Endothelial cell of umbilical vein (primary cell): ENCODE measurements at regions not wholly inside any gene's neighbourhood (a gene's known extent, or its start where the extent isn't known, plus 50 kb on each side); places are given as distances from the start of the nearest gene placed in this dataset.

Experiments
- BruUV-seq: library from RNA; stranded (reverse); fragments of 400-500 nt; replicated peaks from 2 replicates; lab custom pipeline; 2021; lab: Mats Ljungman, UMichigan
- CTCF ChIA-PET: fragments of 300-600, 350-600 bp; sonication (Branson Sonifier 250); formaldehyde crosslinking; loops from one replicate; lab custom pipeline; 2021; ENCODE audit warnings: antibody characterized with exemption, inconsistent platforms; lab: Charles Lee
- POLR2A ChIA-PET: fragments of 300-600, 350-600 bp; sonication (Branson Sonifier 250); formaldehyde crosslinking; loops from one replicate; lab custom pipeline; 2021; ENCODE audit warnings: antibody characterized with exemption, inconsistent platforms; lab: Charles Lee
- DNase-seq: peaks from one replicate; pipeline ENCODE4 v3.0.0-alpha.2; 2011; ENCODE audit warnings: low read depth, low spot score
- FAIRE-seq: peaks from 2 replicates; lab custom pipeline; 2011; peaks lifted over from hg19 to GRCh38; lab: Jason Lieb, UNC
- H2AFZ ChIP-seq: 2 replicates; pipeline ENCODE4 v1.6.0; 2012; ENCODE audit warnings: low read depth, low read length, control low read depth, inconsistent platforms
- H3K27ac ChIP-seq: 2 replicates; pipeline ENCODE4 v1.5.1; 2011; ENCODE audit warnings: low read depth, mild to moderate bottlenecking, control low read depth, low read length, moderate library complexity; ENCODE audit not compliant: insufficient read depth
- H3K27me3 ChIP-seq, 2 experiments: 2 replicates each; pipeline versions ENCODE4 v1.6.0 to v1.6.1; 2011; ENCODE audit warnings: low read length in 2 of 2, mixed read lengths in 1 of 2; ENCODE audit not compliant: control insufficient read depth in 2 of 2, insufficient read depth in 2 of 2
- H3K36me3 ChIP-seq, 2 experiments: 2 replicates in 1 of 2; 3 replicates in 1 of 2; pipeline ENCODE4 v1.5.1; 2011; ENCODE audit warnings: low read length in 2 of 2, mild to moderate bottlenecking in 1 of 2, moderate library complexity in 1 of 2; ENCODE audit not compliant: control insufficient read depth in 2 of 2, insufficient read depth in 2 of 2; ENCODE audit errors: extremely low read depth in 1 of 2
- H3K4me1 ChIP-seq: 3 replicates; pipeline ENCODE4 v1.5.1; 2011; ENCODE audit warnings: mild to moderate bottlenecking, low read length; ENCODE audit not compliant: control insufficient read depth, insufficient read depth; ENCODE audit errors: extremely low read depth
- H3K4me2 ChIP-seq: 2 replicates; pipeline ENCODE4 v1.6.1; 2011; ENCODE audit warnings: low read length, control low read depth, mixed read lengths; ENCODE audit not compliant: insufficient read depth
- H3K4me3 ChIP-seq, 3 experiments: fragments of 200-600 bp in 1 of 3; sonication (generic), shearing (Covaris generic) in 1 of 3; replicated peaks in 1 of 3; 2 replicates each; pipeline ENCODE4 v1.5.1; 2011 to 2016; ENCODE audit warnings: control low read depth in 3 of 3, low read length in 3 of 3, mild to moderate bottlenecking in 2 of 3, inconsistent platforms in 1 of 3, low read depth in 1 of 3, moderate library complexity in 1 of 3; ENCODE audit not compliant: insufficient read depth in 1 of 3
- H3K79me2 ChIP-seq: 2 replicates; pipeline ENCODE4 v1.6.0; 2012; ENCODE audit warnings: low read length, inconsistent platforms; ENCODE audit not compliant: control insufficient read depth, insufficient read depth
- H3K9ac ChIP-seq: replicated peaks from 2 replicates; pipeline ENCODE3; 2011; ENCODE audit warnings: low read length, control low read depth; ENCODE audit not compliant: insufficient read depth; ENCODE audit errors: extremely low read depth
- H3K9me1 ChIP-seq: replicated peaks from 3 replicates; pipeline ENCODE4 v1.6.0; 2011; ENCODE audit warnings: mild to moderate bottlenecking, low read length; ENCODE audit not compliant: control insufficient read depth, insufficient read depth; ENCODE audit errors: extremely low read depth
- H3K9me3 ChIP-seq: replicated peaks from 2 replicates; pipeline ENCODE4 v1.5.1; 2012; ENCODE audit warnings: low read length, inconsistent platforms; ENCODE audit not compliant: control insufficient read depth, insufficient read depth
- H4K20me1 ChIP-seq: replicated peaks from 2 replicates; pipeline ENCODE3; 2011; ENCODE audit warnings: mild to moderate bottlenecking, low read length; ENCODE audit not compliant: control insufficient read depth, insufficient read depth; ENCODE audit errors: extremely low read depth
- CTCF ChIP-seq, 2 donors: IDR thresholded peaks; 1 replicate in 1 of 2; 2 replicates in 1 of 2; pipeline ENCODE4 v1.5.1; 2011; ENCODE audit warnings: low read length in 2 of 2, mild to moderate bottlenecking in 2 of 2, moderate library complexity in 2 of 2, control low read depth in 1 of 2, inconsistent platforms in 1 of 2, low read depth in 1 of 2; ENCODE audit not compliant: insufficient read depth in 1 of 2; ENCODE audit errors: extremely low read depth in 1 of 2
- EZH2 ChIP-seq: IDR thresholded peaks from 2 replicates; pipeline ENCODE4 v1.6.1; 2012; ENCODE audit warnings: borderline replicate concordance, low read depth, mild to moderate bottlenecking, moderate library complexity, low read length, inconsistent platforms; ENCODE audit not compliant: severe bottlenecking
- FOS ChIP-seq: IDR thresholded peaks from 2 replicates; pipeline ENCODE4 v1.6.1; 2011; ENCODE audit warnings: mild to moderate bottlenecking, low read length, moderate library complexity, borderline replicate concordance; ENCODE audit not compliant: insufficient read depth
- GATA2 ChIP-seq: IDR thresholded peaks from 2 replicates; pipeline ENCODE4 v1.7.0; 2011; ENCODE audit warnings: low read depth, mild to moderate bottlenecking, moderate library complexity, mixed read lengths, low read length; ENCODE audit not compliant: insufficient read length, insufficient read depth
- JUN ChIP-seq: IDR thresholded peaks from 2 replicates; pipeline ENCODE4 v1.6.1; 2011; ENCODE audit warnings: borderline replicate concordance, low read depth; ENCODE audit not compliant: insufficient read length, insufficient read depth
- MYC ChIP-seq: IDR thresholded peaks from one replicate; pipeline ENCODE4 v1.6.1; 2011; ENCODE audit warnings: mild to moderate bottlenecking, low read depth, low read length
- POLR2A ChIP-seq: IDR thresholded peaks from 2 replicates; pipeline ENCODE4 v1.6.1; 2012; ENCODE audit warnings: low read depth, mild to moderate bottlenecking, control low read depth, low read length
- POLR2AphosphoS5 ChIP-seq: IDR thresholded peaks from 2 replicates; pipeline ENCODE4 v1.6.1; 2012; ENCODE audit warnings: low read depth, mild to moderate bottlenecking, control low read depth, low read length, moderate library complexity; ENCODE audit not compliant: insufficient read depth
- dilution Hi-C: fragments of 300-500 bp; cut with MboI; formaldehyde crosslinking; loops from one replicate; pipeline ENCODE4 v1.15.0; 2019; ENCODE audit warnings: low sequenced_read_pairs; ENCODE audit not compliant: extremely low pct_ligation_motif_present
- intact Hi-C: fragments of 100-400 bp; cut with micrococcal nuclease; formaldehyde crosslinking; loops from one replicate; pipeline ENCODE4 v1.10.0; 2022
- TF ChIP-seq, protein P1 (sequence below): IDR thresholded peaks from 2 replicates; pipeline ENCODE4 v1.6.1; 2011; ENCODE audit not compliant: insufficient read depth, insufficient read length

DNA sequence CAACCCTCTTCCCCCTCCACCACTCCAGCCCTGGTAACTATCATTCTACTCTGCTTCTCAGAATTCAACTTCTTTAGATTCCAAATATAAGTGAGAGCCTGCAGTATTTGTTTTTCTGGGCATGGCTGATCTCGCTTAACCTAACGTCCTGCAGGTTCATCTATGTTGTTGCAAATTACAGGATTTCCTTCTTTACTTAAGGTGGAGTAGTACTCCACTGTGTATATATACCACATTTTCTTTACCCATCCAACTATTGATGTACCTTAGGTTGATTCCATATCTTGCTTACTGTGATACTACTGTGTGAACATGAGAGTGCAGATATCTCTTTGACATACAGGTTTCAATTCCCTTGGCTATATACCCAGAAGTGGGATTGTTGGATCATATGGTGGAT lies 106.3 kb upstream of the ZNF366 start:
- FAIRE-seq: no peak
- no peak overlapping the region for H3K27ac ChIP-seq
- no peaks in the 10 kb centered on the region for H4K20me1 ChIP-seq
- peaks cover 4% of the 10 kb centered on the region for H3K4me1 ChIP-seq
- no peak overlapping the region for H2AFZ ChIP-seq
- CTCF ChIA-PET: no interaction called here
- no peaks in the 10 kb centered on the region for H3K9me3 ChIP-seq
- dilution Hi-C loops: no loop called here
- intact Hi-C loops: no loop called here
- TF ChIP-seq FOS (no peak), GATA2 (no peak), MYC (no peak), JUN (no peak)
- no peak overlapping the region for H3K9ac ChIP-seq
- DNase-seq: no peak
- no peaks in the 10 kb centered on the region for H3K9me1 ChIP-seq
- H3K36me3 ChIP-seq: no peaks in the 10 kb centered on the region
- H3K79me2 ChIP-seq: no peaks in the 10 kb centered on the region
- no peak overlapping the region for H3K4me2 ChIP-seq
- POLR2A ChIA-PET: no interaction called here
- no peak overlapping the region for H3K4me3 ChIP-seq
- no peaks in the 10 kb centered on the region for H3K27me3 ChIP-seq
- no TSS peak for BruUV-seq

GRCh38 chr5:72612810-72613209 lies 105.6 kb upstream of the ZNF366 start:
- CTCF ChIA-PET: interaction anchor here (3.0 to 4.7 kb wide), 4 partner anchors 11 to 237 kb away, joined by 13 to 134 read pairs (median 40); partner anchors contain the start of gene TNPO1
- BruUV-seq: no TSS peak
- Histone ChIP-seq H2AFZ (no peak overlapping the region), H3K9me1 (no peaks in the 10 kb centered on the region), H3K27ac (no peak overlapping the region), H3K9me3 (no peaks in the 10 kb centered on the region), H3K4me3 (no peak overlapping the region), H3K9ac (no peak overlapping the region), H3K79me2 (no peaks in the 10 kb centered on the region), H4K20me1 (no peaks in the 10 kb centered on the region), H3K4me2 (no peak overlapping the region), H3K36me3 (no peaks in the 10 kb centered on the region), H3K27me3 (no peaks in the 10 kb centered on the region), H3K4me1 (peaks cover 4% of the 10 kb centered on the region)
- intact Hi-C loops: no loop called here
- DNase-seq (no peak), FAIRE-seq (no peak)
- POLR2A ChIA-PET: no interaction called here
- no peak for TF ChIP-seq EZH2
- no peak for TF ChIP-seq CTCF (IDR thresholded peaks at IDR 0.05; ENCODE audit: extremely low read depth in 1 of 2, insufficient read depth in 1 of 2, low read depth in 1 of 2, low read length in 2 of 2)
- TF ChIP-seq FOS: no peak
- TF ChIP-seq POLR2A: no peak
- TF ChIP-seq, protein P1, sequence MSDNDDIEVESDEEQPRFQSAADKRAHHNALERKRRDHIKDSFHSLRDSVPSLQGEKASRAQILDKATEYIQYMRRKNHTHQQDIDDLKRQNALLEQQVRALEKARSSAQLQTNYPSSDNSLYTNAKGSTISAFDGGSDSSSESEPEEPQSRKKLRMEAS: no peak
- no peak for TF ChIP-seq GATA2
- no peak for TF ChIP-seq MYC
- no peak for TF ChIP-seq POLR2AphosphoS5
- no peak for TF ChIP-seq JUN
- dilution Hi-C loops: no loop called here
